NCI-H2196 (cell line): ENCODE measurements at regions not wholly inside any gene's neighbourhood (a gene's known extent, or its start where the extent isn't known, plus 50 kb on each side); places are given as distances from the start of the nearest gene placed in this dataset.
A peak's percentile ranks its signal among the peaks of the same experiment; 100 is the strongest.

ENCODE experiments used
- DNase-seq: peaks from one replicate; lab custom pipeline; 2025; ENCODE audit not compliant: unreplicated experiment; lab: John Stamatoyannopoulos, UW

DNA sequence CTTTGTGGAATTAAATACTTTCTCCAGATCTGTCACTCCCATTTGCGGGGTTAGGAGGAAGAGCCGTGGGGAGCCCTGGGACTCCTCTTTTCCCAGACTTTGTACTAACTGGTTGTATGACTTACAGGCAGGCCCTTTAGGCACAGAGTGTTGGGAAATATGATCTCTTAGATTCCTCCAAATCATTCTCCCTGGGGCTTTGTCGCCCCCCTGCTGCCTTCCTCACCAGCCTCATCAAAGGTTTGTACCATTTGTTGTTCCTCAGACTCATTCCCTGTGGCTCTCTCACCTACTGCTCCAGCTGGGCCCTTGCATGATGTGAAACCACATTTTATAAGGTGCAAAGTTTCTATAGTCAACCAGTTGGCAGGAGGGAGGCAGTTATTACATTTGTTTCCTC is 56.4 kb downstream of the CRYGS start:
- DNase-seq = no peak

DNA sequence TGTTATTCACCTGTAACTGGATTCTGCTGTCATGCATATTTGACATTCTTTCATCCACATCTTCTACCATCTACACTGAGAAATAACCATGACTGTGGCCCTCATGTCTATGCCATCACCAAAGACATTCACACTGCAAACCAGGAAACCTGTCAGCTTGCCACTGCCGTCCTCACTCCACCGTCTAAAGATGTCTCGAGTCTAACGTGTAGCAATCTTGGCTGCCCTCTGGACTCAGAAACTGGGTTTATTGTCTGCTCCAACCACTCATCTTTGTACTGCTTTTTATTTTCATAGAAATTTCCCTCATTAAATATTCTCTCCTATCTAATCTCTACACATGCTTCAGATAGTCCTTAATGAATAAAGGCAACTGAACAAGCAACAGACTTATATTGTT is 57.1 kb downstream of the CRYGS start:
- DNase-seq = no peak

DNA sequence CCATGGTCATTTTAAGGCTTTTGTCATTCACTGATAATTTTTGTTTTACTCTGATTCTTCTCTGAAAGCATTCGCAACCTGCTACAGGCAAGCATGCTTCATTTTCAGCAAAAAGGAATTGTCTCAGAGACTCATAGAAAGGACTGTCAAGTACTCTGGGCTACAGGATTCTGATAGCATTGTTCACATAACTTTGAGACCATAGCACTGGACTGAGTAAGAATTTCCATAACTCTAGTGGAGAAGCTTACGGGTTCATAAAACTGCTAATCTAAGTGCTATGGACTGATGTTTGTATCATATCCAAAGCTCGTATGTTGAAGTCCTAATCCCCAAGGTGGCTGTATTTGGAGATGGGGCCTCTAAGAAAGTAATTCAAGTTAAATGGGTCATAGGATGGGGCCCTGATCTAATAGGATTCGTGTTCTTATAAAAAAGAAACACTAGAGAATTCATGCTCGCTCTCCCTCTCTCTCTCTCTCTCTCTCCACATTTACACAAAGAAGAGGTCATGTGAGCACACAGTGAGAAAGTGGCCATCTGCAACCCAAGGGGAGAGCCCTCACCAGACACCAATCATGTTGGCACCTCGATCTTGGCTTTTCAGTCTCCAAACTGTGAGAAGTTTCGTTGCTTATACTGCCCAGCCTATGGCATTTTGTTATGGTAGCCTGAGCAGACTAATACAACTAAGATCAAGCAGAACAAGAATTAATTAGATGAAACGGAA is 60.4 kb downstream of the CRYGS start:
- DNase-seq = no peak

GRCh38 chr3:186481526-186481925 is 62.7 kb downstream of the CRYGS start:
- no peak for DNase-seq

GRCh38 chr3:186477876-186478275 is 66.3 kb downstream of the CRYGS start:
- no peak for DNase-seq

- no peak for DNase-seq
Observed at GRCh38 chr3:186477033-186477432, 67.1 kb downstream of the CRYGS start.

- no peak for DNase-seq
Observed at GRCh38 chr3:186476541-186476940, 67.6 kb downstream of the CRYGS start.

DNA sequence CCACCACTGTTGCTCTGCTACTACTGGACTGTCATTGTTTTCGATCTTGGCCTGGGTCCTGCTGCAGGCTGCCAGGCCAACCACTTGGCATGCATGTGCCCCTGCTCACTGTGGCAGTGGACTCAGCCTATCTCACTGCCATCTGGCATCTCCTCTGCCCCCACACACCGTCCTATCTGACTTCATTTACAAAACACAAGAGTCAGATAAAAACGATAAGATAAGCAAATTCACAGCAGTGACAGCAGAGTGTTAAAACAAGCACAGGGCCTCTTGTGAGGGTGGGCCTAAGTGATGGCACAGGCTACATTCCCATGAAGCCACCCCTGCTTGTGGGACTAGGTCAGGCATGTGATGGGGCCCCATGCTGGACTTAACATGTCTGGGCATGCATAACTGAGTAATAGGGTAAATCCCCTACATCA is 68.1 kb downstream of the CRYGS start:
- peak; percentile 23 for DNase-seq

GRCh38 chr3:186473166-186473565 is 71.0 kb downstream of the CRYGS start:
- DNase-seq = no peak

- no peak for DNase-seq
Observed at GRCh38 chr3:186472456-186473008, 71.6 kb downstream of the CRYGS start.

DNA sequence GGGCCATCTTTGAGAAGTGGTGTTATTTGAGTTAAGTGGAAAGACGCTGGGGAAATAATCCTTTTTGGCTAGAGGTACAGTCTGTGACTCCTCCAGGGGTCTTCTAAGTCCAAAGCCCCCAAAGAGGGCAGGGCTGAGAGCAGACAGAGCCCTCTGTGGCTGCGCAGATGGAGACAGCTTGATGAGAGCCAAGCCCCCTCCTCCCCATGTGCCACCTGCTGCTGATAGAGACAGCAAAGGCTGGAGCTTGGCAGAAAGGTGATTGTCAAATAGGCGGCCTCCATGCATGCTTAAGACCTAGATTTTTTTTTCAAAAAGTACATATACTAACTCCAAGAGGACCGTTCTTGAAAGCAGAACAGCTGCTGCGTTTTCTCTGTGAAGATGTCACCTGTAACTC is 72.4 kb downstream of the CRYGS start:
- DNase-seq = no peak

DNA sequence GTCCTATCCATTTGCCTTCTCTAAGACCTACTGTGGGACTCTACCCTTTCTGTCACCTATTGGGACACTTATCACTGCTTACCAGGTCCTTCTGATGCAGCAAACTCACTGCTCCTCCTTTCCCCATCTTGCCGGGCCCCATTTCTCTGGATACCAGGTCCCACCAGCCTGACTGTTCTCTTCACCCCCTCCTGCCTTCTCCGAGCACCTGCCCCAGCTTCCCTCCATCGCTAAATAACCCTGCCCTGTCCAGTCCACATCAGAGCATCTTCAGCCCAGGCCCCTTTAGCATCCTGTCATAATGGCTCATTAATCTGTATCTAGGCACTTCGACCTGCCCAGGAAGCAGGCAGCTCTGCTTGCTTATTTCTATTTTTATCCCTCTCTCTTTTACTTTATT is 74.7 kb downstream of the CRYGS start:
- DNase-seq = no peak

- no peak for DNase-seq
Observed at GRCh38 chr3:186467969-186468368, 76.2 kb downstream of the CRYGS start.

DNA sequence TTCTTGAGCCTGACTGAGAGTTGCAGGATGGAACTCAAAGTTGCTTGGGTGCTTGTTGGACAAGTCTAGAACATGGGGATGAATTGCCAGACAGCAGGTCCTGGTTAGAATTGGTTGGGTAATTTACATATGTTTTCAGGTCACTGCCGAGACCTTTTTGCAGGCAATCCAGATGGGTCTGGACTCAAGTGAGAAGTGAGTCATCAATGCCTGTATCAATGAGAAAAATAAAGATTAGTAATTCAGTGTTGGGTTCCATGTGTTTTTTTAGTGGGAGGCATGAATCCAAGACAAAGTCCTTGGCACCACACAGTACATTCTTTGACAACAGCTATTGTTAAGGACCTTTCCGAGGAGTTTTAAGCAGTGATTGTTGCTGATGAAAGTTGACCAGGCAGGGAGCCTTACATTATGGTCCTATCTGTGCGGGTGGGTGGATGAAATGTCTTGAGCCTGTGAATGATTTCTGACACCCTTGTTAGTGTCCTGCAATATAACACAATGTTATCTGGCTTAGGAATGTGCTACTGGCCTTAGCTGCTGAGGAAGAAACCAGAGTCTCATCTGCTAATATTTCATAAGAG is 77.7 kb downstream of the CRYGS start:
- no peak for DNase-seq

DNA sequence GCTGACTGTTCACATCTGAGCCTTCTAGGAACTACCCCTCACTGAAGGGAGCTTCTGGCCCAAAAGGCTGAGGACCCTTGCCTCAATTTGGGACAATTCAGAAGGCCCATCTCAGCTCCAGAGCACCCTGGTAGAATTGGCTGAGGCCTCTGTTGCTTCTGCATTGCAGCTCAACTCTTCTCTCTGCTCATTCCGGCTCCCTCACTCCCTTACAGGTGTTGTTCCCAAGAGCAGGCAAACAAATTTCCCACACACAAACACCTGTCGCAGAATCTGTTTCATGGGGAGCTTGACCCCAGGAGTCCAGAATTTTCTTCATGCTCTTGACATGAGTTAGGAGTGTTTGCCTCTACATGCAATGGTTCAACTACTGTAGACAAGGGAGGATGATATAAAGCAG is 78.7 kb downstream of the CRYGS start:
- no peak for DNase-seq

DNA sequence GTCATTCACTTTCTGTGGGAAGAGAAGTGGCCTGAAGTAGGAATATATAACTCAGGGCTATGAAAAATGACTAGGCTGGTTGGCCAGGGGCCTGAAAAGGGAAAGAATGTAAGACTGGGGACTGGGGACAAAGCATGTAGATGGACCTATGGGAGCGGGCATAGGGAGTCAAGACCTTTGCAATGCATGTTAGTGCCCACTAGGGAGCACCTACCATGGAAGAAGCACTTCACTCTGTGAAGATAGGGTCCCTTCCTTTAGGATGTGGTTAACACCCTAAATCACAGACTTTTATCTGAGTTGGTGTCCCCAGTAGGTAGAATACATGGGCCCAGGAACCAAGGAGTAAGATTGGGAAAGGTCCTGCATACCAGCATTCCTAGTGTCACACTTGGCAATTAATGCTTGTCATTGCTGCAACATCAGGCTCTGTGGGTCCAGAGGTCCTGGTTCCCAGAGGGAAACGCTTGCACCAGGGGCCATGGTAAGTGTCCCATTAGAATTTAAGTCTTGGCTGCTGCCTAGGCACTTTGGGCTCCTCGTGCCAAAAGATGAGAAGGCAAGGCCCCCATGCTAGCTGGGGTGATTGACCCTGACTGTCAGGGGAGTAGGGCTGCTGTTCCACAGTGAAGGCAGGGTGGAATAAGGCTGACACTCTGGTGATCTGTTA is 79.6 kb downstream of the CRYGS start:
- no peak for DNase-seq

DNA sequence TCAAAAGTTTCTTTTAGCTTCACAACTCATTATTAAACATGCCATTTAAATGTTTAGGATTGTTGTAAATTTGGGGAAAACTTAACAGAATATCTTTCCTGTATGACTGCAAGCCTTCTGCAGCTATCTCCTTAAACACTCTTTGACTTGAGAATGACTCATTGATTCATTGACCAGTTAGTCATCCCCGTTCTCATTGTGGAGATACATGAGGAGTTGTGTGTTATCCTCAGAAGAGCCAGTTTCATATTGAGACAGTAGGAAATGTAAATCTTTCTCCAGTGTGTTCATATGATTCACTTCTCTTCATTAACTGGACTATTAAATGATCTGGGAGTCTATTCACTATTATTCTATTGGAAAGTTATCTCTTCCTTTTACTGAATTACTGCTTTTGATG is 83.0 kb downstream of the CRYGS start:
- DNase-seq = no peak

DNA sequence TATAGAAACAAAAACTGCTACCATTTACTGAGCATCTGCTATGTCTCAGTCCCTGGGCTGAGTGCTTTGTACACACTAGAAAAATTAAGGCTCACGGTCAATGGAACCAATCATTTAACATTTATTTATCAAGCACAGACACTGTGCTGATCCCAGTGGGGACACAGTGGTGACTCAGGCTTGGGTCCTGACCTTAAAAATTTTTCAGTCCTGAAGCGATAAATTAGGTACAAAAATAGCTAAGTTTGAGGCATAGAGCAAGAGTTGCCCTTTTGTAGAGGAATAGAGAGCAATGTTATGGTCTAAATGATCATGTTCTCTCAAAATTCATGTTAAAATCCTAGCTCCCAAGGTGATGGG is 85.1 kb downstream of the CRYGS start:
- DNase-seq = no peak

DNA sequence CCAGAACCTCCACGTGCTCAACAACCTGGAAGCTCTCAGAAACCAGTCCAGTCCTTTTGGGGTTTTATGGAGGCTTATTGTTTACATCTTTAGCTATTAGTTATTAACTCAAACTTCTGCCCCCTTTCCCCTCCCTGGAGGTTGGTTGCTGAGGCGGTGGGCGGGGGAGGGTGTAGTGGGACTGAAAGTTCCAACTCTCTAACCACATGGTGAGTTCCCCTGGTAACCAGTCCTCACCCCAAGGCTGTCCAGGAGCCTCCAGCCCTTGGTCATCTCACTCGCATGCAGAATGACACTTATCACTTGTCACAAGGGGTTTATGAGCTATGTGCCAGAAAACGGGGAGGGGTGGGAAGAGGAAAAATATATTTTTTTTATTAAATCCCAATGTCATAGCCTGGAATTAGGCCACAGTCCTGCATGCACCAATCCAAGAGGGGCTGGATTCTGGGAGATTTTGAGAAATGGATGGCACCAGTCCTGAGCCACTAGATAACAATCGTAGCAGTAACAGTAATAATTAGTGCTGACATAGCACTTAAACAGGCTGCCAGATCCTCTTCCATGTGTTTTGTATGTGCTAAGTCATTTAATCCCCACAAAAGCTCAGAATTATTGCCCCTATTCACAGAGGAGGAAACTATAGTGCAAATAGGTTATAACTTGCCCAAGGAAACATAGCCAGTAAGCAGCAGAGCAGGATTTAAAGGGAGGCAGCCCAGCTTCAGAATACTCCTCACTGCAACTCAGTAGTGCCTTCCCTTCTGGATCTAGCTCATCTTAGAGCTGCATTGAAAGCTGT is 85.7 kb downstream of the CRYGS start:
- DNase-seq = no peak

DNA sequence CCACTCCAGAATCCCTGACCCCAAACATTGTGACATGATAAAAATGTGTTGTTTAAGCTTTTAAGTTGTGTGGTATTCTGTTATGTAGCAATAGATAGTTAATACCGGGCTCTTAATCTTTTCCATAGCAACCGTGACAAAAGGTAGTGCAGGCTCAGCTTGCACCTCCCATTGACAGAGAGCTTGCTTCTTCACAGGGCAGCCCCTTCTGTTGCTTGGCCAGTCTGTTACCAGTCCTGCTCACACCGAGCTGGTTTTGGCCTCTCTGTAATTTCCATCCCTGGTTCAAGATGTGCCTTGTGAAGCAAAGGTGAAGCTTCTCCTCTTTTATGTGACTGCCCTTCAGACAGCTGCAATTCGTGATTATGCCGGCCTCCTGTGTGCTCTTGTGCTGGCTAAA is 86.9 kb downstream of the CRYGS start:
- no peak for DNase-seq

- DNase-seq = no peak
Observed at GRCh38 chr3:186456731-186457191, 87.4 kb downstream of the CRYGS start.
